GM12874 (cell line): ENCODE measurements at regions not wholly inside any gene's neighbourhood (a gene's known extent, or its start where the extent isn't known, plus 50 kb on each side); places are given as distances from the start of the nearest gene placed in this dataset.

Experiments used
- TF ChIP-seq, protein P1 (sequence below): IDR thresholded peaks from 2 replicates; pipeline ENCODE4 v1.5.1; 2011; ENCODE audit warnings: low read depth, mild to moderate bottlenecking, control low read depth, low read length, moderate library complexity; ENCODE audit not compliant: insufficient read depth

- TF ChIP-seq, protein P1, sequence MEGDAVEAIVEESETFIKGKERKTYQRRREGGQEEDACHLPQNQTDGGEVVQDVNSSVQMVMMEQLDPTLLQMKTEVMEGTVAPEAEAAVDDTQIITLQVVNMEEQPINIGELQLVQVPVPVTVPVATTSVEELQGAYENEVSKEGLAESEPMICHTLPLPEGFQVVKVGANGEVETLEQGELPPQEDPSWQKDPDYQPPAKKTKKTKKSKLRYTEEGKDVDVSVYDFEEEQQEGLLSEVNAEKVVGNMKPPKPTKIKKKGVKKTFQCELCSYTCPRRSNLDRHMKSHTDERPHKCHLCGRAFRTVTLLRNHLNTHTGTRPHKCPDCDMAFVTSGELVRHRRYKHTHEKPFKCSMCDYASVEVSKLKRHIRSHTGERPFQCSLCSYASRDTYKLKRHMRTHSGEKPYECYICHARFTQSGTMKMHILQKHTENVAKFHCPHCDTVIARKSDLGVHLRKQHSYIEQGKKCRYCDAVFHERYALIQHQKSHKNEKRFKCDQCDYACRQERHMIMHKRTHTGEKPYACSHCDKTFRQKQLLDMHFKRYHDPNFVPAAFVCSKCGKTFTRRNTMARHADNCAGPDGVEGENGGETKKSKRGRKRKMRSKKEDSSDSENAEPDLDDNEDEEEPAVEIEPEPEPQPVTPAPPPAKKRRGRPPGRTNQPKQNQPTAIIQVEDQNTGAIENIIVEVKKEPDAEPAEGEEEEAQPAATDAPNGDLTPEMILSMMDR: no peak
Observed at GRCh38 chr5:5564898-5565297, 142.4 kb downstream of the ICE1 start.

GRCh38 chr5:5560016-5560415, 137.5 kb downstream of the ICE1 start:
- TF ChIP-seq, protein P1: no peak

DNA sequence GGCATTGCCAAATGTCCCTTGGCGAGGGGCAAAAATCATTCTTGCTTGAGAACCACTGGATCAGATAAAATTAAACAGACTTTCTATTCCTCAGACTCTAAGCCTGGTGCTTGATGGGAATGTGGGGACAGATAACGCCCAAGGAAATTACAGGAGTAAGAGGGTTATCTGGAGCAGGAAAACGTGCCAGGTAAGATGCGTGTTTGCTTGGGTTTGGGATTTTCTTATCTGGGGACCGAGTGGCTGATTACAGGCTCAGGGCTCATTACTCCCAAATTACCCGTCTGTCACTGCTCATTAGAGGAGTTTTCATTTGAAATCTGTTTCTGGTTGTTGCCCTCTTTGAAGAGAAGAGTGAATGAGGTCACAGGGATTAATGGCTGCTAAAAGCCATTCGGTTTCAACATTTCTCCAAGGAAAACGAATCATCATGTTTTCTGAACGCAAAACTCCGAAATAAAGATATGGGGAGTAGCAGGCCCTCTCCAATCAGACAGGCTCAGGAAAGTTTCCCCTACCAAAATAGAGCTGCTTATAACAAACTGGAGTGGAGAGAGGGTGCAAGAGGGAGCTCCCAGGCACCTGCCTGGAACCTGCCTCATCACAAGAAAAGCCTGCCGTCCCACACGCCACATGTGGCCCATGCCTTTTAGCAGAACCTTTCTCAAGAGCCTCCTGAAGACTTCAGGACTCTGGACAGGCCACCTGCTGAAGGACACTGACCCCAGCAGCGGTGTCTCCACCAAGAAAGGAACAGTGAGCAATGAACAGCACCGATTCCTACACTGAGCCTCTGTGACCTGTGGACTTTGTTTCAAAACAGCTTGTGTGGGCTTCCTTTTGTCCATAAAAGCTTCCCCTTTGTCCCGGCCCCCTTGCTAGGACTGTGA, 136.4 kb downstream of the ICE1 start:
- TF ChIP-seq, protein P1: no peak

DNA sequence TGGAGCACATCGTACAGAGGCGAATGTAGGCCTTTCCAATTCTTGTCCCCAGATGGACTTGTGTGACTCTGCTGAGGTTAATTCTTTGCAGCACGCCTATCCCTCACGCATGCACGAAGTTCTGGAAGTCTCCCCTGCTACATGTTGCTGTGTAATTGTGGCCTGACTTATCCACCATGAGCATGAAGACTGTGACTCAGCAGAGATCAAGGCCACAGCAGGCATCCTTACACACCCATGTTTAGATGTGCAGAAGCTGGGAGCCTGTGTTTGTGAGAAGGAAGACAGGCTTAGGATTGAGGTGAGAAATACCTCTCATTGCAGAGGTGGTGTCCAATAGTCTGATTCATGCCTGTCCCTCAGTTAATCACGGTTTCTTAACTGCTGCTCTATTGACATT, 135.6 kb downstream of the ICE1 start:
- TF ChIP-seq, protein P1: no peak

DNA sequence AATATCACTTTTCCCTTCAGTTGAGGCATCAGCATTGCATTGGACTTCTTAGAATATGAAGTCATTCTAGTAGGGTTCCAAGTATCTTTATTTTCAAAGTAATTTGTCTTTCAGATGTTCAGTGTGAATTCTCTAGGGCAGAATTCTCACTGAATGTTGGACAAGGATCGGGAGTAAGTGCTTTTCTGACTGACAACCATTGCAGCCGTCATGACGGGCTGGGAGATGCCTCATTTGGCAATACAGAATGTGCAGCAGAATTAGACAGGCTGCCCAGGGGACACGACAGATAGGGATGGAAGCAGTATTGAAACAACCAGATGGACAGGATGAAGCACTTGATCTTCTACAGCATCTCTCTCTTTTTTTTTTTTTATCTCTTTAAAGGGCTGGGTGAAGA, 129.0 kb downstream of the ICE1 start:
- TF ChIP-seq, protein P1: no peak

DNA sequence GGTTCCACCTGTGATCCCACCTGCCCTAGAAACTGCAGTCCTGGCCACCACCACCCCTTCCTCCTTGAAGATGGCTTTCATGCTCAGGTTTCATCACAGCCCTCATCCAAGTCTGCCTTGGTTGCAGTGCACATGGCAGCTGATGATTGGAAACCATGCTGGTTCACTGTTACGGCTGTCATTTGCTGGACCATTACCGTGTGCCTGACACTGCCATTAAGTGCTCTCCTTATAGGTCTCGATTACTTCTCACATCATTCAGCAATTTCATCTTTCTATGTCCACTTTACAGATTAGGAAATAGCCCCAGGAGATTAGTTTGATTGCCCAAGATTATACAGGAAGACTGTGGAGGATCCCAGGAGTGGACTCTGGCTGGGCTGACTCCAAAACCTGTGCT, 123.9 kb downstream of the ICE1 start:
- TF ChIP-seq, protein P1: no peak

- TF ChIP-seq, protein P1: no peak
Observed at GRCh38 chr5:5544094-5544663, 121.7 kb downstream of the ICE1 start.
